GM13977 (cell line): ENCODE measurements at regions not wholly inside any gene's neighbourhood (a gene's known extent, or its start where the extent isn't known, plus 50 kb on each side); places are given as distances from the start of the nearest gene placed in this dataset.

Experiments used
- DNase-seq: peaks from one replicate; pipeline ENCODE4 v3.0.0; 2012; ENCODE audit warnings: low spot score
- CTCF ChIP-seq: IDR thresholded peaks from 2 replicates; pipeline ENCODE4 v1.5.1; 2012; ENCODE audit warnings: mild to moderate bottlenecking, control low read depth; ENCODE audit not compliant: insufficient read depth; ENCODE audit errors: extremely low read depth, missing control alignments
- in situ Hi-C: fragments of 300-500 bp; cut with MboI; formaldehyde crosslinking; loops from one replicate; pipeline ENCODE4 v1.12.0; 2022; ENCODE audit warnings: low sequenced_read_pairs, low pct_unique_long_range_greater_than_20kb, mixed read lengths, inconsistent platforms; ENCODE audit not compliant: unreplicated experiment

DNA sequence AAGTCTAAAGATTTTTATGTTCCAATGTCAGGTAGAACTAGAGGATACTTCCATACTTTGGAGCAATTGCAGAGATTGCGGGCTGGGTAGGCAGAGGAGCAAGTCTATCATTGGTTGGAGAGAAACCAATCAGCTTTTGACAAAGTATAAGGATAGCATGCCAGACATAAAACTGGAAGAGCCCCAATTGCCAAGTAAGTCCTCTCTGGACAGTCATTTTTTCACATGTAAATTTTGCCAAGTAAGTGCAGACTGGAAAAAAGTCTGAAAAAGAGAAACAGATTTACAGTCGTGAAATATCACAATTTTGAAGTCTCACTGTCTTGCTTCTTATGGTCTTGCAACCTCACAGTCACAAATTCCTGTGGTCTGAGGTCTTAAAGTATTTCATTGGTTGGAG lies 131.4 kb upstream of the C21orf91 start:
- in situ Hi-C loops: no loop called here
- TF ChIP-seq CTCF: no peak
- DNase-seq: no peak

GRCh38 chr21:17949421-17949820 lies 130.3 kb upstream of the C21orf91 start:
- DNase-seq: no peak
- TF ChIP-seq CTCF: no peak
- in situ Hi-C loops: no loop called here

DNA sequence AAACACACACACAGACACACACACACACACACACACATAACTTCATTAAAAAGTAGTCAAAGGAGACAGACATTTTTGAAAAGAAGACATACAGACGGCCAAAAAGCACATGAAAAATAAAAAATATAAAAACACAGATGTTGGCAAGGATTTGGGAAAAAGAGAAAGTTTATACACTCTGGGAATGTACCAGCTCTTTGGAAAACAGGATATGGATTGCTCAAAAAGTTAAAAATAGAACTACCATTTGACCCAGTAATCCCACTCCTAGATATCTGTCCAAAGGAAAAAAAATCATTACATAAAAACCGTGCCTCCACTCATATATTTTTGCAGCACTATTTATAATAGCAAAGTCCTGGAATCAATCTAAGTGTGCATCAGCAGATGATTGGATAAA lies 128.4 kb upstream of the C21orf91 start:
- no peak for DNase-seq
- in situ Hi-C loops: no loop called here
- TF ChIP-seq CTCF: no peak

- in situ Hi-C loops: no loop called here
- DNase-seq: no peak
- TF ChIP-seq CTCF: peak; percentile 33
These were observed 111.9 kb upstream of the C21orf91 start for GRCh38 chr21:17931080-17931479.

- no peak for TF ChIP-seq CTCF
- in situ Hi-C loops: no loop called here
- DNase-seq: no peak
These were observed 110.9 kb upstream of the C21orf91 start for GRCh38 chr21:17930093-17930492.

DNA sequence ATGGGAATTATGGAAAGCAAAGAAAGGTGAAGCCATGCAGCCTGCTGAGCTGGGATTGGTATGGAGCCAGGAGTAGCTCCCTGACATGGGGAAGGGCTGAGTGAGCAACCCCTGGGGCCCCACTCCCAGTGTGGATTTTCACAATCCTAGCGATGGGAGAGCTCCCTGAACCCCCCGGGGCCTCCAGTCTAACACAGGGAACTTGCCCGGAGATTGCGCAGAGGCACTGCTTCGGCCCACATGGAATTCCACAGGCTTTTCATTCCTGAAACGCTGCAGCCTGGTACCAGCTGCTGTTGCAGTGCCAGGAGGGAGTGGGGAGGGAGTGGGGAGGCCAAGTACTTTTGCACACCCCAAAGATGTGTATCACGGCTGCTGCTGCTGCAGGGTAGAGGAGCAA lies 110.4 kb upstream of the C21orf91 start:
- no peak for DNase-seq
- in situ Hi-C loops: no loop called here
- no peak for TF ChIP-seq CTCF

DNA sequence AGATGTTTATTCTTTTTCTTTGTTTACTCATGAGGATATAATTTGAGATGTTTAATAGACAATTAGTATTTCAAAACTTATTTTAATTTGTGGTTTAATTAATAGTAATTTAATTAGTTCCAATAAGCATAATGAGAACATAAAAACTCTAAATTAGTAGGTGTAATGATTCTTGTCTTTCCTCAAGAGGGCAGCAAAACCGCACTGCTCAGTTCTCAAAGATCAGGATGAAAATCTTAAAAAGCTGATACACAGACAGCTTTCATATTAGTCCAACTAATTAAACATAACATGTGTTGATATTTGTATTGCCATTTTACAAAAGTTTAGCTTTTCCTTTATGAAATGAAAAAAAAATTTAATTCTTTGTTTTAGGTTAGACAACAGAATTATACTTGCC lies 106.7 kb upstream of the C21orf91 start:
- peak; percentile 30 for TF ChIP-seq CTCF
- DNase-seq: no peak
- in situ Hi-C loops: no loop called here
